ENCODE measurements at regions not wholly inside any gene's neighbourhood (a gene's known extent, or its start where the extent isn't known, plus 50 kb on each side); places are given as distances from the start of the nearest gene placed in this dataset.

DNA sequence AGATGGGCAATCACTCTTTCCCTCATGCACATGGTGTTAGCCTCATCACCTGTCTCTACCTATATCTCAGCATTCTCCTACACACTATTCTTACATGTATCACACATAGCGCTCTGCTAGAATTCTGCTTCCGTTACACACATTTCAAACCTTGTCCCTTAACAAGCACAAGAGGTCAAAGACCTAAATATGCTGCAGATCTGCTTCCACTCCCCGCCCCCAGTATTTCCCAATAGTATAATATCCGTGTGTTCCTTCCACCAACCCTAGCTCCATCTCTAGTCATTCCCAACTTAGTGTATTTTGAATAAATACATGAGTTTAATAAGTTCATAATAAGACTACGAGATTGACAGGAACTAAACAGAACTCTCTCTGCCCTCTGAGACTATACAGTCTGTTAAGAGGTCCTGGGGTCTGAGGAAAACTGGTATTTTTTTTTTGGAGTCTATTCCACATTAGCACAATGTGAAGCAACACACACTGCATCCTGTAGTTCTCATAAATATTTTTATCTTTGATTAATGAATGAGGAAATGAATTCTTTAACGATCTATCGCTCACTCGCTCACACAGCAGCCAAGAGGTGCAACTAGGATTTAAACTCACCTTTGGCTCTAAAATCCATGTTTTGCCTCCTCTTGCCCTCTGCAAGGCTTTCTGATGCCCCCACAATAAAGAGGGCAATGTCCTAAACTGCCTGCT, 491.6 kb downstream of the QKI start:
- no peak for DNase-seq (ENCODE audit: low spot score)

GRCh38 chr6:163904186-163904585, 489.7 kb downstream of the QKI start:
- DNase-seq (ENCODE audit: low spot score) = no peak

DNA sequence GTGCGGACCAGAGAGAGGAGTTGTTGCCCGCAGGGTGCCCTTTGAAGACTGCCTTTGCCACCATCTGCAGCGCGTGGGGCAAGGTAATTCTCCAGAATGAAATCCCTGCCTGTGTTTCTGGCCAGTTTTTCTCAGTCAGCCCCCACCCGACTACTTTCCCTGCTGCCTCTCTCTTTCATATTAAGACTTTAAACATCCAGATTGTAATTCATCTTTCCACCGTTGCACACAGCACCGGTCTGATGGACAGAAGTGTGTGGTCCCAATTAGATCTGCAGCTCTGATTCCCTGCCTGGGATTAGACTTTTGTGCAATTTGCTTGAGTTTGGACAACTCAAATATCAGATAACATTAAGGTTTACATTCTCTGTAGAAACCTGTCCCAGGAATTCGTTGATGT, 489.0 kb downstream of the QKI start:
- no peak for DNase-seq (ENCODE audit: low spot score)

GRCh38 chr6:163902993-163903392, 488.5 kb downstream of the QKI start:
- no peak for DNase-seq (ENCODE audit: low spot score)

DNA sequence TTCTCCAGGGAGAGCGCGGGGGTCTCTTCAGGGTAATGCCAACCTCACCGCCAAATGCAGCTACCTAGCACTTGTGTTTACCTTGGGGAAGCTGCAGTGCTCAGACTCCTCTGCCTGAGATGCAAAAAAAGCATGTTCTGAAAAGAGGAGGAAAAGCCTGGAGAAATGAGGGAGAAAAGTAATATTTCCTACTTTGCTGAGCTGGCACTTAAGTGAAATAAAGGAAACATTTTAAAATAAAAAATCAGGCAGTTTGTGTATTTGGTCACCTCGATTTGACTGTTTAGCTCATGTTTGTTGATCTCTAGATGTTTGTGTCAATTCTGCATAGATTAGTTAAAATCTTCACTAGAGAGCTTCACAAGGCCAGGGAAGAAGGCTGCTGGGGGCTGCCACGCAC, 487.2 kb downstream of the QKI start:
- DNase-seq (ENCODE audit: low spot score) = no peak

GRCh38 chr6:163900570-163900969, 486.1 kb downstream of the QKI start:
- no peak for DNase-seq (ENCODE audit: low spot score)

- no peak for DNase-seq (ENCODE audit: low spot score)
Measured at GRCh38 chr6:163897669-163898068, 483.2 kb downstream of the QKI start.

DNA sequence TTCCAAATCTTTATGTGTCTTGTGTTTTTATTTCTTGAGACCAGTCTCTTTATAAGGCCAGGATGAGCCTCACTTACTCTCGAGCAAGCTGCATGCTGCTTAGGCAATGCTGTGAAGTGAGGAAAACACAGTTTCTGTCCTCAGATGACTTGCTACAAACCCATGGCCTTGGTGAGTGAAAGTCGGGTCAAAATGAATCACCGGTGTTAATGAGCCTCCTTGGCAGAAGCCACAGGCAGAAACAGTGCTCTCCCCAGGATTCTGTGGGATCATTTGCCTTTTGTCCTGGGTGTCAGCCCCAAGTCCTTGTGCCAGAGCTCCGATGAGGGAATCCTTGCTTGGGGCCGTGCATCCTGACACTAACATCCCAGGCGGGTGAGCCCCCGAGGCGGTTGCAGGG, 482.5 kb downstream of the QKI start:
- DNase-seq (ENCODE audit: low spot score) = no peak

- DNase-seq (ENCODE audit: low spot score) = no peak
Measured at GRCh38 chr6:163895162-163895561, 480.6 kb downstream of the QKI start.

- DNase-seq (ENCODE audit: low spot score) = no peak
Measured at GRCh38 chr6:163893609-163894189, 479.2 kb downstream of the QKI start.

DNA sequence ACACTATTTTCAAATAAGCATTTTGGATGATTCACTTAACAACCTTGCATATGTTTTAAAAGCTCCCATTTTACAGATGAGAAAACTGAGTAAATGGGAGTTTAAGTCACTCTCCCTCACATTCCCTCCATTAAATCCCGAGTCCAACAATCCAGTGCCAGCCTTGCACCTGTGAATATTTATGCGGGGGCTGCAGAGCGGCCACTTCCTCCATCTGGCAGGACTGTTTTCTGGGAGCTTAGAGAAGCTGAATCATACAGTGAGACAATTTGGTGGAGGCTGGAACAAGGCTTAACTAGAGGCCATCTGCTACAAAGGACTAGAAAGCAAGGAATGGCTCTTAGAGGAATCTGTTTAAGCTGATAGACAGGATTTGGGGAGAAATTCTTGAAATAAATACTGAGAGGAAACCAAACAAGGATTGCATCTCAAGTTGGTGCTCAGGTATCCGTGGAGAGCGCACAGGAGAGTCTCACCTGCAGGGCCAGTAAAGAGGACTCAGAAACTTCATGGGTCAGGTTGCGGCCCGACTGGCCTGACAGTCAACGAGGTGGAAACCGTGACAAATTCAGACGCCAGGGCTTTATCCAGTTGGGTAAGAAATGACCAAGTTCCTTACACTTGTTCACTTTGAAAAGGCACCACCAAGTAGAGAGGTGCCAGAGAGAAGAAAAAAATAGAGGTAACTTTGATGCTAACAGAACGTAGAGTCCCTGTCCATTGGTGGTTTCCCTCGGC, 478.5 kb downstream of the QKI start:
- DNase-seq (ENCODE audit: low spot score) = no peak

DNA sequence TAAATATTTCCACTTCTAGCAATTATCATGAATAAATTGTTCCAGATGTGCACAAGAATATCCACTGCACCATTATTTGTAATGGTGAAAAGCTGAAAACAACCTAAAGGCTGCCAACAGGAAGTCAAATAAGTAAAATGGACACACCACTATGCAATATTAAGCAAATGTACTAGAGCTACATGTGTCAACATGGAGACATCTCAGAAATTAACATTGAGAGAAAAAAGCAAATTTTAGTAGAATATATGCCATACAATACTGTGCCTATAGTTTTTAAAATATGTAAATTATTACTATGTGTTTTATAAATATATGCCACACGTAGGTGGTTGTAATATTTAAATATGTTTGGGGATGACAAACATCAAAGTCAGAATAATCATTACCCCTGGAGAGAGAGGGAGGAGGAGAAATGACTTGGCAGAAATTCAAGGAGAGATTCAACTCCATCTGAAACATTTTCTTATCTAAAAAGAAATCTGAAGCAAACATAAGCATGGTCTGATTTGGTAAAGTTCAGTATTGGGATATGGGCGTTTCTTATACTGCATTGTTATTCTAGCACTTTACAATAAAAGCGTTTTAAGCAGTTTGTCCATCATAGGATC, 475.5 kb downstream of the QKI start:
- no peak for DNase-seq (ENCODE audit: low spot score)

- DNase-seq (ENCODE audit: low spot score) = no peak
Measured at GRCh38 chr6:163888030-163888819, 473.7 kb downstream of the QKI start.

DNA sequence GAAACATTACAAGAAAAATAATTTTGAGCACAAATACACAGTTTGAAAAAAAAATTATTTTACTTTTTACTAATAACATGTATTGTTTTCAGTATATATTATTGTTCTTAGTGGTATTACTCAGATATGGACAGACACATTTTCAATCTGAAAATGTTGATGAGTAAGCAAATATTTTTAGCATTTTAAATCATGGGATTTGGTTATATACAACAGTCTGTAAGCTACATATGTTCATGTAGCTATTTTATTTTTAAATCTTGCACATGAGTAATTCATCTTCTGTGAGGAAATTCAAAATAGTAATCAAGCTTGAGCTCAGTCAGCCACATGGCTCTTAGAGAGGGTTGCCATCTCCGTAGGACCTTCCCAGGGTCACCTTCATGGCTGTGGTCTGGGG, 471.9 kb downstream of the QKI start:
- no peak for DNase-seq (ENCODE audit: low spot score)

GRCh38 chr6:163883984-163884383, 469.5 kb downstream of the QKI start:
- DNase-seq (ENCODE audit: low spot score) = no peak

- no peak for DNase-seq (ENCODE audit: low spot score)
Measured at GRCh38 chr6:163878698-163879097, 464.2 kb downstream of the QKI start.

- DNase-seq (ENCODE audit: low spot score) = no peak
Measured at GRCh38 chr6:163877877-163878639, 463.5 kb downstream of the QKI start.

DNA sequence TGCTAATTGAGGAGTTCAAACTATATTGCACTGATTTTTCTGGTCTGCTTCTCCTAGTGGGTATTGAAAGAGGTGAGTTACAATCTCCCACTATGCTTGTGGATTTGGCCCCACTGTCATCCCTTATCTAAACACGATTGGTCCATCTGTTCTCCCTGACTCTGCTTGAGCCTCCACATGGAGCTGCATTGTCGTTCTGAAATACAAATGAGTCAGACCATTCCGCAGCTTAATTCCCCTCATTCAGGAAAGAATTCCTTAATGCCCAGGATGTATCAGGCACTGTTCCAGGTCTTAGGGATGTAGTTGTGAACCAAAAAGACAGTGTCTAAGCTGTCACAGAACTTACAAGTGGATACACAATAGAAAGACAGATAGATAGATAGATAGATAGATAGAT, 461.9 kb downstream of the QKI start:
- no peak for DNase-seq (ENCODE audit: low spot score)

DNA sequence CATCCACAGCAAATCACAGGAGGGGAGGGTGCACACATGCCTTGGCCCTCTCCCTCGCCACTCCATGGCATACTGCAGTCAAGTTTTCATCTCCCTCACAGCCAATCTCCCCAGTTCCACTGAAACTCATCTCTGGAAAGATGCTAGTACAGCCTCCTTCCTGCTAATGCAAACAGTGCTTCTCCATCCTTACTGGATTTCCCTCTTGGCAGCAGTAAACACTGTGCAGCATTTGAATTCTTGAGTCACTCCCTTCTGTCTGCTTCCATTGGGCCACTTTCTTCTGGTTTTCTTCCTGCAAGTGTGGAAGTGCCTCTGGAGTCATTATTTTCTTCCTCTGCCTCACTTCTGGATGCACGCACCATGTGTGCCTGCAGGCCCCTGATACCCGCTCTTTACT, 460.3 kb downstream of the QKI start:
- DNase-seq (ENCODE audit: low spot score) = no peak

- DNase-seq (ENCODE audit: low spot score) = no peak
Measured at GRCh38 chr6:163872335-163872734, 457.8 kb downstream of the QKI start.

DNA sequence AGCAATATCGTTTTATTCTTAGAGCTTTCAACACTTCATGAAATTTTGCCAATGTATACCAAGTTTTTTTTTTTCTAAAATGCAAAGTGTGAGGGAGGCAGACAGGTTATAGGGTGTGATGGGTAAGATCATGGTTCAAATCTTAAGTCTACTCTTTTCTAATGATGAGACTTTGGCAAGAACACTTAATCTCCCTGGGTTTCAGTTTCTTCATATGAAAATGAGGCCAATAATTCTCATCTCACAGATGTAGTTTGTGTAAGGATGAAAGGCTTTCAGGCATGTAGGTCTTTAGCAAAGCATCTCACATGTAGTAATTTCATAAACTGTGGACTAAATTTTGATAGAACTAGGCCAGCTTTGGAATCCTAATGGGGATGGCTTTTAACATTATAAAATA, 457.1 kb downstream of the QKI start:
- no peak for DNase-seq (ENCODE audit: low spot score)

Measured in HuH-7.5 (cell line).